ENCODE measurements at regions not wholly inside any gene's neighbourhood (a gene's known extent, or its start where the extent isn't known, plus 50 kb on each side); places are given as distances from the start of the nearest gene placed in this dataset.

DNA sequence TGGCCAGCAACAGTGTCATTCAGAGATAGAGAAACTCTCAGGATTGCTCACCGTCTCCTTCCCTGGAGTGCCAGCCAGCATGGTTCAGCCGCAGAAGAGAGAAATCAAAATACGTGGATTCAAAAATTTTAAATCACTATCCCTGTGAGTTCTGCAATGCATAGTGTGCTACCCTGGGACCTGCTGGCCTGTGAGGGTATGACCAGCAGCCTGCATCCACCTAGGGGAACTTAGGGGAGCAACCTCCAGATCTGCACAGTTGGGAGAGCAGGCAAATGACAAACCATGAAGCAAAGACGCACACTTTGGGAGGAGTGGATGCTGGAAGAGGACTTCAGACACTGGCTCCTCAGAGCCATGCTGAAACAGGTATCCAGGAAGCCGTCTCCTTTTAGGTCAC is 639.3 kb downstream of the TNS3 start:
- TF ChIP-seq GATA2 (IDR thresholded peaks at IDR 0.05; ENCODE audit: low read depth, low read length) (no peak), GATA3 (IDR thresholded peaks at IDR 0.05; ENCODE audit: low read depth, low read length) (no peak)

All from SH-SY5Y (cell line).